SK-N-SH (cell line): ENCODE measurements at regions not wholly inside any gene's neighbourhood (a gene's known extent, or its start where the extent isn't known, plus 50 kb on each side); places are given as distances from the start of the nearest gene placed in this dataset.

Experiments
- EP300 ChIP-seq, 2 experiments: IDR thresholded peaks; 2 replicates each; pipeline versions ENCODE4 v1.4.0 to v1.6.1; 2012; ENCODE audit warnings: borderline replicate concordance in 1 of 2, low read depth in 1 of 2, low read length in 1 of 2
- EZH2phosphoT487 ChIP-seq: fragments of 200-600 bp; sonication (generic); IDR thresholded peaks from 2 replicates; pipeline ENCODE4 v1.6.1; 2017; ENCODE audit warnings: low read depth, mixed run types, mild to moderate bottlenecking, antibody characterized with exemption, moderate library complexity, borderline replicate concordance
- FOSL2 ChIP-seq: IDR thresholded peaks from 2 replicates; pipeline ENCODE4 v1.4.0; 2012; ENCODE audit warnings: low read depth, mild to moderate bottlenecking, moderate library complexity, borderline replicate concordance
- GABPA ChIP-seq: IDR thresholded peaks from 2 replicates; pipeline ENCODE4 v1.4.0; 2012; ENCODE audit warnings: low read depth, mild to moderate bottlenecking
- NFIC ChIP-seq: IDR thresholded peaks from 2 replicates; pipeline ENCODE4 v1.4.0; 2012; ENCODE audit warnings: borderline replicate concordance
- POLR2AphosphoS5 ChIP-seq: IDR thresholded peaks from 2 replicates; pipeline ENCODE4 v1.6.1; 2012; ENCODE audit warnings: low read depth, low read length
- RCOR1 ChIP-seq: fragments of 150-350 bp; IDR thresholded peaks from 2 replicates; pipeline ENCODE4 v1.6.1; 2017; ENCODE audit warnings: antibody characterized with exemption, low read length
- TAF1 ChIP-seq: IDR thresholded peaks from 2 replicates; pipeline ENCODE4 v1.6.1; 2012; ENCODE audit warnings: low read depth, mild to moderate bottlenecking, low read length, moderate library complexity, borderline replicate concordance
- TF ChIP-seq, protein P1 (sequence below): fragments of 200-600 bp; sonication (generic); IDR thresholded peaks from 2 replicates; pipeline ENCODE4 v1.6.1; 2017; ENCODE audit warnings: antibody characterized with exemption, mild to moderate bottlenecking, moderate library complexity
- TF ChIP-seq, protein P2 (sequence below): IDR thresholded peaks from 2 replicates; pipeline ENCODE4 v1.4.0; 2012; ENCODE audit warnings: low read depth

- TF ChIP-seq, protein P1, sequence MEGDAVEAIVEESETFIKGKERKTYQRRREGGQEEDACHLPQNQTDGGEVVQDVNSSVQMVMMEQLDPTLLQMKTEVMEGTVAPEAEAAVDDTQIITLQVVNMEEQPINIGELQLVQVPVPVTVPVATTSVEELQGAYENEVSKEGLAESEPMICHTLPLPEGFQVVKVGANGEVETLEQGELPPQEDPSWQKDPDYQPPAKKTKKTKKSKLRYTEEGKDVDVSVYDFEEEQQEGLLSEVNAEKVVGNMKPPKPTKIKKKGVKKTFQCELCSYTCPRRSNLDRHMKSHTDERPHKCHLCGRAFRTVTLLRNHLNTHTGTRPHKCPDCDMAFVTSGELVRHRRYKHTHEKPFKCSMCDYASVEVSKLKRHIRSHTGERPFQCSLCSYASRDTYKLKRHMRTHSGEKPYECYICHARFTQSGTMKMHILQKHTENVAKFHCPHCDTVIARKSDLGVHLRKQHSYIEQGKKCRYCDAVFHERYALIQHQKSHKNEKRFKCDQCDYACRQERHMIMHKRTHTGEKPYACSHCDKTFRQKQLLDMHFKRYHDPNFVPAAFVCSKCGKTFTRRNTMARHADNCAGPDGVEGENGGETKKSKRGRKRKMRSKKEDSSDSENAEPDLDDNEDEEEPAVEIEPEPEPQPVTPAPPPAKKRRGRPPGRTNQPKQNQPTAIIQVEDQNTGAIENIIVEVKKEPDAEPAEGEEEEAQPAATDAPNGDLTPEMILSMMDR, result no peak
- TF ChIP-seq RCOR1, result no peak
- TF ChIP-seq EZH2phosphoT487, result no peak
- TF ChIP-seq TAF1, result no peak
- TF ChIP-seq NFIC, result no peak
- TF ChIP-seq GABPA, result no peak
- TF ChIP-seq, protein P2, sequence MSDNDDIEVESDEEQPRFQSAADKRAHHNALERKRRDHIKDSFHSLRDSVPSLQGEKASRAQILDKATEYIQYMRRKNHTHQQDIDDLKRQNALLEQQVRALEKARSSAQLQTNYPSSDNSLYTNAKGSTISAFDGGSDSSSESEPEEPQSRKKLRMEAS, result no peak
- no peak for TF ChIP-seq FOSL2
- TF ChIP-seq POLR2AphosphoS5, result no peak
- TF ChIP-seq EP300 (IDR thresholded peaks at IDR 0.05; ENCODE audit: borderline replicate concordance in 1 of 2, low read depth in 1 of 2, low read length in 1 of 2), result no peak
Measured at GRCh38 chr14:87676814-87677437, 316.1 kb downstream of the GALC start.
